IPS DF 6.9 (cell line): ENCODE measurements at regions not wholly inside any gene's neighbourhood (a gene's known extent, or its start where the extent isn't known, plus 50 kb on each side); places are given as distances from the start of the nearest gene placed in this dataset.

Experiments
- DNase-seq: peaks from one replicate; pipeline ENCODE4 v3.0.0-alpha.2; 2013; ENCODE audit warnings: low read depth, low spot score
- H3K27ac ChIP-seq: one replicate; pipeline ENCODE4 v1.5.1; 2013; ENCODE audit warnings: low read length, control low read depth
- H3K27me3 ChIP-seq: 2 replicates; pipeline ENCODE4 v1.6.1; 2013; ENCODE audit warnings: mild to moderate bottlenecking, low read length; ENCODE audit not compliant: control insufficient read depth, insufficient read depth
- H3K36me3 ChIP-seq: 2 replicates; pipeline ENCODE4 v1.6.1; 2013; ENCODE audit warnings: low read length; ENCODE audit not compliant: control insufficient read depth, insufficient read depth
- H3K4me1 ChIP-seq: 2 replicates; pipeline ENCODE4 v1.6.1; 2013; ENCODE audit warnings: low read length; ENCODE audit not compliant: control insufficient read depth, insufficient read depth
- H3K4me3 ChIP-seq: 2 replicates; pipeline ENCODE4 v1.5.1; 2013; ENCODE audit warnings: mild to moderate bottlenecking, low read length
- H3K9me3 ChIP-seq: 2 replicates; pipeline ENCODE4 v1.6.1; 2013; ENCODE audit warnings: low read length, inconsistent platforms; ENCODE audit not compliant: control insufficient read depth, insufficient read depth
- WGBS: extraction: QIAGEN DNeasy Blood & Tissue Kit; methylation state at CpG from one replicate; pipeline ENCODE4 v1.1.7; 2013; ENCODE audit warnings: mixed read lengths, missing lambda C conversion rate; ENCODE audit not compliant: insufficient read length, insufficient coverage; 5-methylcytosine and 5-hydroxymethylcytosine counted together

- H3K4me3 ChIP-seq = no peak overlapping the region
- peak overlapping the region; percentile 47 for H3K27ac ChIP-seq
- peaks cover 6% of the 10 kb centered on the region for H3K4me1 ChIP-seq
- no peak for DNase-seq
- no peaks in the 10 kb centered on the region; the same call in none of the 2 replicates for H3K36me3 ChIP-seq
- no CpG with 5 or more reads among the region's 2 CpGs for WGBS
- no peaks in the 10 kb centered on the region for H3K27me3 ChIP-seq
- H3K9me3 ChIP-seq = no peaks in the 10 kb centered on the region
Measured at GRCh38 chr2:134134313-134134706, 119.6 kb upstream of the MGAT5 start.

GRCh38 chr2:134134827-134135226 is 119.0 kb upstream of the MGAT5 start:
- H3K4me3 ChIP-seq = no peak overlapping the region
- no CpG with 5 or more reads among the region's 3 CpGs for WGBS
- no peaks in the 10 kb centered on the region; the same call in none of the 2 replicates for H3K36me3 ChIP-seq
- no peak overlapping the region for H3K27ac ChIP-seq
- no peak for DNase-seq
- H3K9me3 ChIP-seq = no peaks in the 10 kb centered on the region
- H3K27me3 ChIP-seq = no peaks in the 10 kb centered on the region
- H3K4me1 ChIP-seq = peaks cover 6% of the 10 kb centered on the region

GRCh38 chr2:134135793-134136192 is 118.1 kb upstream of the MGAT5 start:
- no peak for DNase-seq
- Histone ChIP-seq H3K4me1 (peaks cover 6% of the 10 kb centered on the region), H3K36me3 (no peaks in the 10 kb centered on the region; the same call in 1 of the 2 replicates), H3K27ac (no peak overlapping the region), H3K4me3 (no peak overlapping the region), H3K9me3 (no peaks in the 10 kb centered on the region), H3K27me3 (no peaks in the 10 kb centered on the region)
- WGBS = no CpG with 5 or more reads among the region's 2 CpGs

- DNase-seq = no peak
- H3K9me3 ChIP-seq = no peaks in the 10 kb centered on the region
- H3K27ac ChIP-seq = no peak overlapping the region
- H3K27me3 ChIP-seq = no peaks in the 10 kb centered on the region
- H3K36me3 ChIP-seq = no peaks in the 10 kb centered on the region
- no CpG with 5 or more reads among the region's 2 CpGs for WGBS
- peaks cover 8% of the 10 kb centered on the region for H3K4me1 ChIP-seq
- H3K4me3 ChIP-seq = no peak overlapping the region
Measured at GRCh38 chr2:134136731-134137130, 117.1 kb upstream of the MGAT5 start.

GRCh38 chr2:134137182-134137611 is 116.7 kb upstream of the MGAT5 start:
- no peak for DNase-seq
- no peak overlapping the region for H3K4me3 ChIP-seq
- H3K36me3 ChIP-seq = no peaks in the 10 kb centered on the region
- no CpG with 5 or more reads among the region's 5 CpGs for WGBS
- H3K4me1 ChIP-seq = peaks cover 11% of the 10 kb centered on the region
- H3K9me3 ChIP-seq = no peaks in the 10 kb centered on the region
- no peaks in the 10 kb centered on the region for H3K27me3 ChIP-seq
- H3K27ac ChIP-seq = no peak overlapping the region

GRCh38 chr2:134138115-134138514 is 115.8 kb upstream of the MGAT5 start:
- no CpG with 5 or more reads among the region's 2 CpGs for WGBS
- Histone ChIP-seq H3K9me3 (no peaks in the 10 kb centered on the region), H3K27ac (no peak overlapping the region), H3K36me3 (no peaks in the 10 kb centered on the region), H3K4me1 (peaks cover 11% of the 10 kb centered on the region), H3K4me3 (no peak overlapping the region), H3K27me3 (no peaks in the 10 kb centered on the region)
- DNase-seq = no peak

- WGBS = no CpG with 5 or more reads among the region's 4 CpGs
- no peaks in the 10 kb centered on the region for H3K9me3 ChIP-seq
- no peak for DNase-seq
- no peaks in the 10 kb centered on the region for H3K36me3 ChIP-seq
- no peaks in the 10 kb centered on the region for H3K27me3 ChIP-seq
- H3K4me3 ChIP-seq = no peak overlapping the region
- no peak overlapping the region for H3K27ac ChIP-seq
- peaks cover 9% of the 10 kb centered on the region for H3K4me1 ChIP-seq
Measured at GRCh38 chr2:134139611-134140010, 114.3 kb upstream of the MGAT5 start.

- WGBS = no CpG with 5 or more reads among the region's 9 CpGs
- Histone ChIP-seq H3K27ac (no peak overlapping the region), H3K4me1 (peaks cover 8% of the 10 kb centered on the region)
Measured at GRCh38 chr2:134140251-134140661, 113.6 kb upstream of the MGAT5 start.

GRCh38 chr2:134141598-134142340 is 112.1 kb upstream of the MGAT5 start:
- peaks cover 8% of the 10 kb centered on the region for H3K4me1 ChIP-seq
- H3K36me3 ChIP-seq = no peaks in the 10 kb centered on the region
- no CpG with 5 or more reads among the region's 6 CpGs for WGBS
- DNase-seq = no peak
- no peaks in the 10 kb centered on the region for H3K9me3 ChIP-seq
- H3K4me3 ChIP-seq = no peak overlapping the region
- H3K27ac ChIP-seq = no peak overlapping the region
- H3K27me3 ChIP-seq = no peaks in the 10 kb centered on the region

More at GRCh38 chr2:134140251-134140661, 113.6 kb upstream of the MGAT5 start:
- no peak for DNase-seq
- Histone ChIP-seq H3K9me3 (no peaks in the 10 kb centered on the region), H3K4me3 (no peak overlapping the region), H3K27me3 (no peaks in the 10 kb centered on the region), H3K36me3 (no peaks in the 10 kb centered on the region)

- no CpG with 5 or more reads among the region's 4 CpGs for WGBS
- Histone ChIP-seq H3K27me3 (no peaks in the 10 kb centered on the region), H3K4me1 (peaks cover 7% of the 10 kb centered on the region), H3K9me3 (no peaks in the 10 kb centered on the region), H3K4me3 (no peak overlapping the region), H3K36me3 (no peaks in the 10 kb centered on the region), H3K27ac (no peak overlapping the region)
- no peak for DNase-seq
Measured at GRCh38 chr2:134142341-134142738, 111.5 kb upstream of the MGAT5 start.

- Histone ChIP-seq H3K4me1 (peaks cover 6% of the 10 kb centered on the region), H3K9me3 (no peaks in the 10 kb centered on the region), H3K4me3 (no peak overlapping the region), H3K27ac (no peak overlapping the region), H3K36me3 (no peaks in the 10 kb centered on the region), H3K27me3 (no peaks in the 10 kb centered on the region)
- WGBS = no CpG with 5 or more reads among the region's 5 CpGs
- DNase-seq = no peak
Measured at GRCh38 chr2:134142903-134143302, 111.0 kb upstream of the MGAT5 start.
